ENCODE measurements at regions not wholly inside any gene's neighbourhood (a gene's known extent, or its start where the extent isn't known, plus 50 kb on each side); places are given as distances from the start of the nearest gene placed in this dataset.

DNA sequence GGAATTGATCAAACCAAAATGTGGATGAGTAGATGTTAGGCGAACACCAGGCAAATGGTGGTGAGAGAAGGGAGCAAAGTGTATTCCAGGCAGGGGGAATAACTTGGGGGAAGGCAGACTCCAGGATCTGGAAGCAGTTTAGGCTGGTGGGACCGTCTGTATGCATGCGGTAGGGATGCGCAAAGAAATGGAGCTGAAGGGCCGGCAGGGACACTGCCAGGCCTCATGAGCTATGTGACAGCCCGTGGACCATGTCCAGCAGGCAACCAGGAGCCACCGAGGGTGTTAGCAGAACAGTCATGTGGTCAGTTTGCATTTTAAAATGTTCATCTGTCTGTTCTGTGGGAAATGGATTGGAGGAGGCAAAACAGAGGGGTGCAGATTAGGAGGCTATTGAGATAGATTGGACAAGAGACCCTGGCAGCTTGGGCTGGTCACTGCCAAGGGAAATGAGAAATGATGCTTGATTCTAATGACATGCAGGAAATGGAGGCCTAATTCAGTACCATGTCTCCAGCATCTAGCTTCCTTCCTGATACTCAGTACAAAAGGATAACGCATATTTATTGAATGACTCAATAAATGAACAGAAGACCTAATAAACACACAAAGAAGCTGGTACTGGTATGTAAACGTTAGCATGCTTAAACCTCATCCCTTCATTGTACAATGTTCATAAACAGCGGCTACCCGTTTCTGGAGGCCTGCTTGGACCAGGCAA is 412.4 kb downstream of the BUD13 start:
- TF ChIP-seq, protein P1, sequence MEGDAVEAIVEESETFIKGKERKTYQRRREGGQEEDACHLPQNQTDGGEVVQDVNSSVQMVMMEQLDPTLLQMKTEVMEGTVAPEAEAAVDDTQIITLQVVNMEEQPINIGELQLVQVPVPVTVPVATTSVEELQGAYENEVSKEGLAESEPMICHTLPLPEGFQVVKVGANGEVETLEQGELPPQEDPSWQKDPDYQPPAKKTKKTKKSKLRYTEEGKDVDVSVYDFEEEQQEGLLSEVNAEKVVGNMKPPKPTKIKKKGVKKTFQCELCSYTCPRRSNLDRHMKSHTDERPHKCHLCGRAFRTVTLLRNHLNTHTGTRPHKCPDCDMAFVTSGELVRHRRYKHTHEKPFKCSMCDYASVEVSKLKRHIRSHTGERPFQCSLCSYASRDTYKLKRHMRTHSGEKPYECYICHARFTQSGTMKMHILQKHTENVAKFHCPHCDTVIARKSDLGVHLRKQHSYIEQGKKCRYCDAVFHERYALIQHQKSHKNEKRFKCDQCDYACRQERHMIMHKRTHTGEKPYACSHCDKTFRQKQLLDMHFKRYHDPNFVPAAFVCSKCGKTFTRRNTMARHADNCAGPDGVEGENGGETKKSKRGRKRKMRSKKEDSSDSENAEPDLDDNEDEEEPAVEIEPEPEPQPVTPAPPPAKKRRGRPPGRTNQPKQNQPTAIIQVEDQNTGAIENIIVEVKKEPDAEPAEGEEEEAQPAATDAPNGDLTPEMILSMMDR (IDR thresholded peaks at IDR 0.05; ENCODE audit: low read depth, low read length): no peak
- TF ChIP-seq EZH2phosphoT487 (IDR thresholded peaks at IDR 0.05; ENCODE audit: low read depth): no peak
- H3K4me2 ChIP-seq (ENCODE audit: low read length): no peak overlapping the region
- no peak overlapping the region for H2AFZ ChIP-seq (ENCODE audit: low read depth, low read length)
- no peaks in the 10 kb centered on the region for H3K36me3 ChIP-seq (replicated peaks; ENCODE audit: low read depth, low read length)
- H3K4me1 ChIP-seq (ENCODE audit: low read length): no peaks in the 10 kb centered on the region
- H3K79me2 ChIP-seq (ENCODE audit: low read length): no peaks in the 10 kb centered on the region
- no peak overlapping the region for H3K4me3 ChIP-seq (ENCODE audit: low read length)
- no peaks in the 10 kb centered on the region for H3K9me3 ChIP-seq (ENCODE audit: insufficient read depth, low read length)
- H4K20me1 ChIP-seq (ENCODE audit: insufficient read depth, low read length): no peaks in the 10 kb centered on the region
- H3K27me3 ChIP-seq (ENCODE audit: low read depth, low read length): peaks cover 39% of the 10 kb centered on the region
- H3K9ac ChIP-seq (ENCODE audit: low read length): no peak overlapping the region
- no peak overlapping the region for H3K27ac ChIP-seq (ENCODE audit: low read length)

GRCh38 chr11:116357784-116358544 is 414.8 kb downstream of the BUD13 start:
- Histone ChIP-seq H3K4me1 (ENCODE audit: low read length) (no peaks in the 10 kb centered on the region), H3K27me3 (ENCODE audit: low read depth, low read length) (peaks cover 46% of the 10 kb centered on the region), H2AFZ (ENCODE audit: low read depth, low read length) (no peak overlapping the region), H3K9ac (ENCODE audit: low read length) (no peak overlapping the region), H4K20me1 (ENCODE audit: insufficient read depth, low read length) (no peaks in the 10 kb centered on the region), H3K9me3 (ENCODE audit: insufficient read depth, low read length) (no peaks in the 10 kb centered on the region), H3K4me2 (ENCODE audit: low read length) (no peak overlapping the region), H3K4me3 (ENCODE audit: low read length) (no peak overlapping the region), H3K79me2 (ENCODE audit: low read length) (no peaks in the 10 kb centered on the region), H3K27ac (ENCODE audit: low read length) (no peak overlapping the region), H3K36me3 (replicated peaks; ENCODE audit: low read depth, low read length) (no peaks in the 10 kb centered on the region)
- no peak for TF ChIP-seq EZH2phosphoT487 (IDR thresholded peaks at IDR 0.05; ENCODE audit: low read depth)
- TF ChIP-seq, protein P1 (IDR thresholded peaks at IDR 0.05; ENCODE audit: low read depth, low read length): no peak

- Histone ChIP-seq H3K27me3 (ENCODE audit: low read depth, low read length) (peaks cover 32% of the 10 kb centered on the region), H3K27ac (ENCODE audit: low read length) (no peak overlapping the region), H3K79me2 (ENCODE audit: low read length) (no peaks in the 10 kb centered on the region), H3K36me3 (replicated peaks; ENCODE audit: low read depth, low read length) (no peaks in the 10 kb centered on the region), H2AFZ (ENCODE audit: low read depth, low read length) (no peak overlapping the region), H3K9me3 (ENCODE audit: insufficient read depth, low read length) (no peaks in the 10 kb centered on the region), H3K9ac (ENCODE audit: low read length) (no peak overlapping the region), H4K20me1 (ENCODE audit: insufficient read depth, low read length) (no peaks in the 10 kb centered on the region), H3K4me1 (ENCODE audit: low read length) (no peaks in the 10 kb centered on the region), H3K4me2 (ENCODE audit: low read length) (no peak overlapping the region), H3K4me3 (ENCODE audit: low read length) (no peak overlapping the region)
- TF ChIP-seq EZH2phosphoT487 (IDR thresholded peaks at IDR 0.05; ENCODE audit: low read depth): no peak
- TF ChIP-seq, protein P1 (IDR thresholded peaks at IDR 0.05; ENCODE audit: low read depth, low read length): no peak
These were observed 416.3 kb downstream of the BUD13 start for GRCh38 chr11:116356451-116356850.

DNA sequence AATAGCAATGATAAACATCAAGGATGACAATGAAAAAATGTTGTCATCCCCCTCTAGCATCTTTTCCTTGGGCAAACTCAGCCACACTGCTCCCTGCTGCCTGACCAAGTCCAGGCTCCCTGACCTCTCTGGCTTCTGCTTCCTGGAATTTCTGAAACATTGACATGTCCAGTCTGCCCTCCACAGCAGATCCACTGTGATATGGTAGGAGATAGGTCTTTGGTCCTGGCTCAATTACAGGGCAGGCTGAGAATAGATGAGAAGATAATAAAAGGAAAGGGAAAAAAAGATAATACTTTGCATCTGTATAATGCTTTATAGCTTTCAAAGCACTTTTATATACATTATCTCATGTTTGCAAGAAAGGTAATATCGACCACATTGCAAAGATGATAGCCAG is 417.7 kb downstream of the BUD13 start:
- no peak overlapping the region for H3K27ac ChIP-seq (ENCODE audit: low read length)
- no peak for TF ChIP-seq EZH2phosphoT487 (IDR thresholded peaks at IDR 0.05; ENCODE audit: low read depth)
- TF ChIP-seq, protein P1 (IDR thresholded peaks at IDR 0.05; ENCODE audit: low read depth, low read length): no peak
- H2AFZ ChIP-seq (ENCODE audit: low read depth, low read length): no peak overlapping the region
- no peaks in the 10 kb centered on the region for H3K79me2 ChIP-seq (ENCODE audit: low read length)
- H3K4me3 ChIP-seq (ENCODE audit: low read length): no peak overlapping the region
- no peaks in the 10 kb centered on the region for H4K20me1 ChIP-seq (ENCODE audit: insufficient read depth, low read length)
- no peak overlapping the region for H3K4me2 ChIP-seq (ENCODE audit: low read length)
- H3K36me3 ChIP-seq (replicated peaks; ENCODE audit: low read depth, low read length): no peaks in the 10 kb centered on the region
- H3K9ac ChIP-seq (ENCODE audit: low read length): no peak overlapping the region
- no peaks in the 10 kb centered on the region for H3K9me3 ChIP-seq (ENCODE audit: insufficient read depth, low read length)
- H3K27me3 ChIP-seq (ENCODE audit: low read depth, low read length): peaks cover 19% of the 10 kb centered on the region; the same call in 1 of the 2 replicates
- H3K4me1 ChIP-seq (ENCODE audit: low read length): no peaks in the 10 kb centered on the region

Measured in OCI-LY3 (cell line).